HuH-7.5 (cell line): ENCODE measurements at regions not wholly inside any gene's neighbourhood (a gene's known extent, or its start where the extent isn't known, plus 50 kb on each side); places are given as distances from the start of the nearest gene placed in this dataset.
"Not testable (repeated sequence)": the region's sequence is repeated elsewhere in the genome, so short reads cannot be mapped to it uniquely, and the experiment has no call there.

Experiments
- DNase-seq: peaks from one replicate; pipeline ENCODE4 v3.0.0; 2011; ENCODE audit warnings: low spot score

DNA sequence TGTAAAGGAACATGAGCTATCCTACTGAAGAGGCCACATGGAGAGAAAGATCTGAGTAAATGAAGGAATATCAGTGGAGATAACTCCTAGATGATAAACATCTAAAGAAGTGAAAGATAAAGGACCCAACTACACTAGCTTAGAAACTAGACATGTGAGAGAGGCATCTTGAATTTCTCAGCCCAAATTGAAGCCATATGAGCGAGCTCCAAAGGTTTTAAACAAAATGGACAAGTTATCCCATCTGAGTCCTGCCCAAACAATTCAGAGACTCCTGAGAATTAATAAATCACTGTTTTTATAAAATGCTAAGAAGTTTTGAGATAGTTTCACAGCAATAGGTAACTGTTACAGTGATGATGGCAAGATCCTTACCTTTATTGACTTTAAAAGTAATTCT, 438.9 kb downstream of the NAV3 start:
- DNase-seq, result no peak

- no peak for DNase-seq
Measured at GRCh38 chr12:78271546-78271945, 440.9 kb downstream of the NAV3 start.

- DNase-seq, result no peak
Measured at GRCh38 chr12:78275886-78276285, 445.2 kb downstream of the NAV3 start.

- DNase-seq, result no peak
Measured at GRCh38 chr12:78278706-78279190, 448.1 kb downstream of the NAV3 start.

GRCh38 chr12:78279567-78279966, 448.9 kb downstream of the NAV3 start:
- DNase-seq, result no peak

- DNase-seq, result not testable (repeated sequence)
Measured at GRCh38 chr12:78281102-78281501, 450.4 kb downstream of the NAV3 start.

DNA sequence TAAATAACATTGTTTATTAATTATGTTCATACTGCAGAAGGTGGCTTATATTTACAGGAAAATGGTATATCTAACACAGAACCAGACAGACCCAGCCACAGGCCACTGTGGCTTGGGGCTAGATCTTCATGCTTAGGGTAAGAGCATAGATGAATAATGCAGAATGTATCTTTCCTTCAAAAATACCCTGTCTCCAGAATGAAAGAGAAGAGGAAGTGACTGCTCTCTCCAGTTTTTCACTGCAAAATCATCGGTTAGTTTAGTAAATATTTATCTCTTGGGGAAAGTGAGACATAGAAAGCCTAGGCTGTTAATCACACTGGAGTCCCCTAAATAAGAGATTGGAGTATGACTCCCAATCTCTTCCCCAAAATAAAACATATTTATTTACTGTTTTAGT, 453.7 kb downstream of the NAV3 start:
- DNase-seq, result no peak

GRCh38 chr12:78290606-78291345, 460.1 kb downstream of the NAV3 start:
- DNase-seq, result no peak

DNA sequence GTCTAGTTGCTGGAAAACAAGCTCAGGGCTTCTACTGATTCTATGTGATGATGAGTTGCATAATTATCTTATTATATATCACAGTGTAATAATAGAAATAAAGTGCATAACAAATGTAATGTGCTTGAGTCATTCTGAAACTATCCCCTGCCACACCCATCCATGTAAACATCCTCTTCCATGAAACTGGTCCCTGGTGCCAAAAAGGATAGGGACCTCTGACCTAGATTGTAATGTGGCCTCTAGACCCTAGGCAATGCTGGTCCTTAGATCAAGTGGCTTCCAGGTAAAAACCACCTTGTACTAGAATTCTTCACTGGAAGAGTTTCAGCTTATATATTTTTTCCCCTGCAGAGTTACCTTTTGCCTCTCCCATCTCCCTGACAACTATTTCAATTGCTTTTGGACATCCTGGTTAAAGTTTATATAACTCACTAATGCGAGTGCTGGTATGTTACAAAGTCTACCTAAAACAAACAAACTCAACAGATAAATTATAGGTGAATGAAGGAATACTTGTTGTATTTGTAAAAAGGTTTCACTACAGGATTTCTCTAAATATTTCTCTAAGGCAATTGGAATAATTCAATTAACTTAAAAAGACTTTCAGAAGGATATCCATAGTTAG, 462.5 kb downstream of the NAV3 start:
- no peak for DNase-seq

DNA sequence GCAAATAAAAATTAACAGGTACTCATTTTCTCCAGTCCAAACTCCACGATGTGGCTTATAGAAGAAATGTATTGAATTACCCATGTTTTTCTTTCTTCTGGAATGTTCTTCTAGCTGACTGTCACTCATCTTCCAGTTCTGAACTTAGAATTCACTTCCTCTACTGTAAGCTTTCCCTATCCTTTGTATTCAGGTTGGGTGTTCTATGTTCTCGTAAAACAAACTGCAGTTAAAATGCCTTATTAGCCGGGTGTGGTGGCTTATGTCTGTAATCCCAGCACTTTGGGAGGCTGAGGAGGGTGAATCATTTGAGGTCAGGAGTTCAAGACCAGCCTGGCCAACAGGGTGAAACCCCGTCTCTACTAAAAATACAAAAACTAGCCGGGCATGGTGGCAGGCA, 470.6 kb downstream of the NAV3 start:
- DNase-seq, result not testable (repeated sequence)

DNA sequence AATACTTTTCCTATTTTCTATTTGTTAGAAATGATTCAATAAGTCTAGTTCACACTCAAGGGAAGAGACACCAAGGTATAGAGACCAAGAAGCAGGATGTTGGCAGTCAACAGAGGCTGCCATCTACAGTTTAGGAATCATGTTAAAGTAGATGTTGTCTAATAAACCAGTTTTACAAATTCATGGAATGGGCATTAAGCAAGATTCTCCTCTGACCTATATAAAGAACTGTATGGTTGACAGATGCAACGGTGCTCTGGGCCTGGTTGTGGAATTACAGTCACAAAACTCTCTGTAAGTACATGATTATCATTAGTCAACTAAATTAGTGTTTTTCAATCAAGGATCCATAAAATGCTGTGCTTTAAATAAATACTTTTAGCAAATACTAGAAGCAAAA, 475.1 kb downstream of the NAV3 start:
- DNase-seq, result no peak

DNA sequence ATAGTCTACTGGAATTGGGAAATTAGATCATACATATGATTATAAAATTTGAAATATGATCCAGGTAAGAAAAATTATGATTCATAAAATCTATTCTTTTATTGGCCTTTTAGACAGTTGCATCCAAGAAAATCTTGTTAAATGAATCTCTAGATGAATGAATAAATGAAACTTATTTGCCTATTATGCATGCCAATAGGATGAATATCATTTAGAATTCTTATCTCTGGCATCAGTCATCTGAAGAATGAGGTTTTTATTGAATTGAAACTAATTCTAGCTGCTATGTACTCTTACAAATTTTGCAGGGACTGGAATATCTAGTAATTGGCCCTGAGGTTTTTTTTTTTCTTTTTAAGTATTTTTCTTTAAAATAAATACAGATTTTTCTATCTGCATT, 475.5 kb downstream of the NAV3 start:
- no peak for DNase-seq

DNA sequence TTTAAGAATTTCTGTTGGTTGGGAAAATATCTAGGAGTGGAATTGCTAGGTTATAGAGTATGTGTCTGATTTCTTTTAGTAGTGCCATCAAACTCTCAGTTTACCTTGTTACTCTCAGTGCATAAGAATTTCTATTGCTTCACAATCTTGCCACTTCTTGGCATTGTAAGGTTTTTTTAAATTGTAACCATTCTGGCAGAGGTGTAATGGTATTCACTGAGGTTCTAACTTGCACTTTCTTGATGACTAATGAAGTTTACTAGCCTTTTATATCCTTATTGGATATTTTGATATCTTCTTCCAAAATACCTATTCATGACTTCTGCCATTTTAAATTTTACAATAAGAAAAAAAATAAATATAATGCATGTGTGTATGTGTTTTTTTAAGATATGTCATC, 478.0 kb downstream of the NAV3 start:
- DNase-seq, result no peak

- DNase-seq, result no peak
Measured at GRCh38 chr12:78315028-78315427, 484.3 kb downstream of the NAV3 start.

- no peak for DNase-seq
Measured at GRCh38 chr12:78316136-78316535, 485.4 kb downstream of the NAV3 start.

DNA sequence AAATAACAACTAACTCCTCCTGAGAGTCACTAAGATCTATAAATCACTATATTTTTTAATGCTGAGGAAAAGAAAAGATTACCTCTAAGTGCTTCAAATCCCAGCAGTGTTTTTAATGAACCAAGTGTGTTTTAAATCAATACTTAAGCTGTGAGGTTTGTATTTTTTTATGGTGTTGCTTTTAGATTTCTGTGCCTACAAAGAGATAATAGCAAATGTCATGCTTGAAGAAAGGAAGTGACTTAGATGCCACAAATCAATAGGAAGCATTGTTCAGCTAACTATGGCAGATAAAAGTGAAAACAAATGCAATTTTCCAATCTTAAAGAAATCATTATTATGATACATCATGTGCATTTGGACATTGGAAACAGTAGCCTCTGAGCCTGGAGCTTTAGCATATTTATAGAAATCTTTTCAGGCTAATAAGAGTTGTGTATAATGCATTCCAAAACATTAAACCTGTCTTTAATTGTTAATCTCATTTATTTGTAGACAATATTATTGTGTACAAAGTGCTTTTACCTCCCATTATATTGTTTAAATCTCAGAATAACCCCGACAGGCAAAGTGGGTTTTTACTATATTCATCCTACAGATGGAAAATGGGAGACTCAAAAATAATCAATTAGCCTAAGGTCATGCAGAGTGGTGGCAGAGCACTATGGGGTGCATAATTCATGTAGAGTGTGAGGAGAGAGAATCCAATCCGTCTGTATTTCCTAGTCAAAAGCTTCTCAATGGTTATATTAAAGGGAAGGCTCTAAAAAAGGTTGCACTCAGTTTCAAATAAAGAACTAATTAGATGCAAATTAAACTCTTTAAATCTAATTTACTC, 486.2 kb downstream of the NAV3 start:
- no peak for DNase-seq

- no peak for DNase-seq
Measured at GRCh38 chr12:78321696-78322095, 491.0 kb downstream of the NAV3 start.

- DNase-seq, result no peak
Measured at GRCh38 chr12:78323226-78323625, 492.5 kb downstream of the NAV3 start.

DNA sequence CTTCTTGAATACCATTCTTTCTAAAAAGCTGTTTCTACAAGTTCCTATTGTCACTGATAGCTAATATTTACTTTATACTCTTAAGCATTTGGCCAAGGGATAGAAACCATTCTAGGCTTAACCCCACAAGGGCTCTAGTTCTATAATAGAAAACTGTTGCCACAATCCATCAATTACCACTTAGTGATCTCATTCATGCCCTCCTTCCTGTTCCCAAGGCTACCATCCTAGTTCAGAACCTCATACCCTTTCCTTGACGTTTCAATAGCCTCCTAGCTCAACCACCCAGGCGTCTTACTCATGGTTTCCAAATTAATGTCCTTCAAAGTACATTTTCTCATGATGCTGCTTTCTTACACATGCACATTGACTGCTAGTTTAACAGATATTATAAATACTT, 493.5 kb downstream of the NAV3 start:
- DNase-seq, result no peak

- no peak for DNase-seq
Measured at GRCh38 chr12:78328524-78328923, 497.8 kb downstream of the NAV3 start.

GRCh38 chr12:78330131-78330530, 499.4 kb downstream of the NAV3 start:
- DNase-seq, result no peak

- no peak for DNase-seq
Measured at GRCh38 chr12:78331181-78331580, 500.5 kb downstream of the NAV3 start.

GRCh38 chr12:78331753-78332152, 501.1 kb downstream of the NAV3 start:
- no peak for DNase-seq
